Endodermal cell (in vitro differentiated cells): ENCODE measurements at regions not wholly inside any gene's neighbourhood (a gene's known extent, or its start where the extent isn't known, plus 50 kb on each side); places are given as distances from the start of the nearest gene placed in this dataset.

Experiments used
- DNase-seq: peaks from one replicate; pipeline ENCODE4 v3.0.0-alpha.2; 2017
- H3K27ac ChIP-seq: 2 replicates; pipeline ENCODE4 v1.5.1; 2013; ENCODE audit warnings: mild to moderate bottlenecking, low read depth, low read length, moderate library complexity
- H3K27me3 ChIP-seq: 2 replicates; pipeline ENCODE4 v1.6.1; 2013; ENCODE audit warnings: mild to moderate bottlenecking, low read length, moderate library complexity; ENCODE audit not compliant: insufficient read depth, control insufficient read depth, poor library complexity, severe bottlenecking
- H3K36me3 ChIP-seq: 2 replicates; pipeline ENCODE4 v1.7.0; 2013; ENCODE audit warnings: mild to moderate bottlenecking, low read length, moderate library complexity; ENCODE audit not compliant: control insufficient read depth, insufficient read depth
- H3K4me1 ChIP-seq: one replicate; pipeline ENCODE4 v1.7.0; 2013; ENCODE audit warnings: low read length; ENCODE audit not compliant: control insufficient read depth, insufficient read depth
- H3K4me3 ChIP-seq: 2 replicates; pipeline ENCODE4 v1.5.1; 2013; ENCODE audit warnings: mild to moderate bottlenecking, low read length, moderate library complexity
- H3K9ac ChIP-seq: 2 replicates; pipeline ENCODE4 v1.6.1; 2013; ENCODE audit warnings: mild to moderate bottlenecking, low read length, moderate library complexity; ENCODE audit not compliant: poor library complexity, severe bottlenecking; ENCODE audit errors: extremely low read depth
- H3K9me3 ChIP-seq: 2 replicates; pipeline ENCODE4 v1.6.1; 2013; ENCODE audit warnings: mild to moderate bottlenecking, low read length, moderate library complexity; ENCODE audit not compliant: control insufficient read depth
- H3K27ac Mint-ChIP-seq: 2 replicates; pipeline ENCODE4 v1.8.0; 2020; ENCODE audit warnings: mixed read lengths
- H3K27me3 Mint-ChIP-seq: 2 replicates; pipeline ENCODE4 v1.8.0; 2021; ENCODE audit warnings: mild to moderate bottlenecking, mixed read lengths; ENCODE audit not compliant: insufficient read depth
- H3K36me3 Mint-ChIP-seq: 2 replicates; pipeline ENCODE4 v1.8.0; 2020; ENCODE audit warnings: low read depth, mixed read lengths
- H3K4me1 Mint-ChIP-seq: 2 replicates; pipeline ENCODE4 v1.8.0; 2020; ENCODE audit warnings: mixed read lengths
- H3K4me3 Mint-ChIP-seq: 2 replicates; pipeline ENCODE4 v1.8.0; 2020; ENCODE audit warnings: mild to moderate bottlenecking, moderate library complexity, mixed read lengths
- H3K9me3 Mint-ChIP-seq: 2 replicates; pipeline ENCODE4 v1.8.0; 2020; ENCODE audit warnings: mild to moderate bottlenecking, mixed read lengths
- WGBS, 2 experiments: methylation state at CpG; one replicate each; pipeline versions ENCODE4 v1.1.5 to v1.1.7; 2013; ENCODE audit warnings: missing lambda C conversion rate in 2 of 2, mixed read lengths in 1 of 2; ENCODE audit not compliant: insufficient coverage in 1 of 2, insufficient read length in 1 of 2; 5-methylcytosine and 5-hydroxymethylcytosine counted together
- TF ChIP-seq, protein P1 (sequence below): fragments of 200-600 bp; sonication (generic); conservative IDR thresholded peaks from 2 replicates; pipeline ENCODE4 v1.5.0; 2021; ENCODE audit warnings: antibody characterized with exemption, mild to moderate bottlenecking

DNA sequence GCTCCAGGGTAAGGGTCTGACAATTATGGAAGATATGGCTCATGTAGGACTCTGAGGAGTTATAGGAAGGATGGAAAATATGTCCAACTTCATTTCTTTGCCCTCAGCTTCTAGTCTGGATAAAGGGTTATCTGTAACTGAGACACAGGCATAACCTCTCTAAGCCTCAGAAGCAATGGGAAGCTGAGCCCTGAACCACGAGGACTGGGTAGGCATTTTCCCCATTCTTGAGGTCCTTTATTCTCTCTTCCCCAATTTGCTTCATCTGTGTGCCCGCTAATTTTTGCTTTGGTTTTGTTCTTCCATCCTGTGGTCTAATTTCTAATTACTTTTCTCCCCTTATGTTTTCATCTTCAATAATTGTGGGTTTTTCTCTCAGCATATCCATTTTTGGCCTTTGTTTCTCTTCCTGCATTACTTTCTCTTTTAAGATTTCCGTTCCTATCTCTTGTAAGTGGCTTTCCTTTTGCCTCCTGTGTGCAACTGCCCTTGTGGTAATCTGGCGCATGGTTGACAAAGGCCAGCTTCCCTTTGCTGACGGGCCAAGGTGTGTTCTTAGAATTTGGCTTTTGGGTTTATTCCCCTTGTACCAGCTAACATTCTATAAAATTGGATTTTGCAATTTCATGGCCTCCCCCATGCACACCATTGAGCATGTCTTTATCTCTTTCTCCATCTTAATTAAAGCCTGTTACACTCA is 343.8 kb downstream of the TXNL1 start:
- H3K27ac ChIP-seq = no peak overlapping the region
- no peaks in the 10 kb centered on the region for H3K4me1 ChIP-seq
- no peak for DNase-seq
- Mint-ChIP-seq H3K36me3 (no peaks in the 10 kb centered on the region), H3K4me3 (no peak overlapping the region), H3K9me3 (no peaks in the 10 kb centered on the region), H3K4me1 (no peaks in the 10 kb centered on the region), H3K27ac (no peak overlapping the region), H3K27me3 (no peaks in the 10 kb centered on the region)
- H3K9ac ChIP-seq = no peak overlapping the region
- WGBS, 2 experiments = 92 to 94% methylated on average over 4 to 5 of the region's 5 CpGs
- H3K4me3 ChIP-seq = no peak overlapping the region
- no peaks in the 10 kb centered on the region for H3K9me3 ChIP-seq
- TF ChIP-seq, protein P1, sequence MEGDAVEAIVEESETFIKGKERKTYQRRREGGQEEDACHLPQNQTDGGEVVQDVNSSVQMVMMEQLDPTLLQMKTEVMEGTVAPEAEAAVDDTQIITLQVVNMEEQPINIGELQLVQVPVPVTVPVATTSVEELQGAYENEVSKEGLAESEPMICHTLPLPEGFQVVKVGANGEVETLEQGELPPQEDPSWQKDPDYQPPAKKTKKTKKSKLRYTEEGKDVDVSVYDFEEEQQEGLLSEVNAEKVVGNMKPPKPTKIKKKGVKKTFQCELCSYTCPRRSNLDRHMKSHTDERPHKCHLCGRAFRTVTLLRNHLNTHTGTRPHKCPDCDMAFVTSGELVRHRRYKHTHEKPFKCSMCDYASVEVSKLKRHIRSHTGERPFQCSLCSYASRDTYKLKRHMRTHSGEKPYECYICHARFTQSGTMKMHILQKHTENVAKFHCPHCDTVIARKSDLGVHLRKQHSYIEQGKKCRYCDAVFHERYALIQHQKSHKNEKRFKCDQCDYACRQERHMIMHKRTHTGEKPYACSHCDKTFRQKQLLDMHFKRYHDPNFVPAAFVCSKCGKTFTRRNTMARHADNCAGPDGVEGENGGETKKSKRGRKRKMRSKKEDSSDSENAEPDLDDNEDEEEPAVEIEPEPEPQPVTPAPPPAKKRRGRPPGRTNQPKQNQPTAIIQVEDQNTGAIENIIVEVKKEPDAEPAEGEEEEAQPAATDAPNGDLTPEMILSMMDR = no peak
- H3K36me3 ChIP-seq = no peaks in the 10 kb centered on the region
- no peaks in the 10 kb centered on the region for H3K27me3 ChIP-seq

DNA sequence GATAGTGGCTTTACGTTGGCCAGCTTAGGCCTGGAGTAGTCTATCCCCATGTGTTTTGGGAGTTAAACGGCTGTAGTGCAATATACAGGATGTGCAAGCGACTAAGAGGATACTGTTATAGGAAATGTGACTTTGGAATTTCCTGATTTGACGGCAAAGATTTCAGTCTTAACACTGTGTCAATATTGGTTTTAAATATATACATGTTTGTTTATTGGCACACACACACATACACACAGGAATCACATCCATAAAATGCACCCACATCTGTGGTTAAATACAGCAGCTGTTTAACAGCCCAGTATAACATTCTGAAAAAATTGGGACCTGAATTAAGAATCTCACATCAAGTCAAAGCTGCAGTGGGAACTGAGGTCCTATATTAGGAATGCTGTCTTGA is 347.1 kb downstream of the TXNL1 start:
- Mint-ChIP-seq H3K4me1 (no peaks in the 10 kb centered on the region), H3K27me3 (no peaks in the 10 kb centered on the region), H3K36me3 (no peaks in the 10 kb centered on the region), H3K9me3 (no peaks in the 10 kb centered on the region), H3K27ac (no peak overlapping the region), H3K4me3 (no peak overlapping the region)
- H3K9ac ChIP-seq = no peak overlapping the region
- no peak overlapping the region for H3K27ac ChIP-seq
- H3K4me3 ChIP-seq = no peak overlapping the region
- TF ChIP-seq, protein P1 = no peak
- H3K36me3 ChIP-seq = no peaks in the 10 kb centered on the region
- no peaks in the 10 kb centered on the region for H3K27me3 ChIP-seq
- 95% methylated on average over 3 of the region's 4 CpGs; no CpG with 5 or more reads in 1 of the 2 experiments for WGBS, 2 experiments
- no peaks in the 10 kb centered on the region for H3K9me3 ChIP-seq
- DNase-seq = no peak
- no peaks in the 10 kb centered on the region for H3K4me1 ChIP-seq

DNA sequence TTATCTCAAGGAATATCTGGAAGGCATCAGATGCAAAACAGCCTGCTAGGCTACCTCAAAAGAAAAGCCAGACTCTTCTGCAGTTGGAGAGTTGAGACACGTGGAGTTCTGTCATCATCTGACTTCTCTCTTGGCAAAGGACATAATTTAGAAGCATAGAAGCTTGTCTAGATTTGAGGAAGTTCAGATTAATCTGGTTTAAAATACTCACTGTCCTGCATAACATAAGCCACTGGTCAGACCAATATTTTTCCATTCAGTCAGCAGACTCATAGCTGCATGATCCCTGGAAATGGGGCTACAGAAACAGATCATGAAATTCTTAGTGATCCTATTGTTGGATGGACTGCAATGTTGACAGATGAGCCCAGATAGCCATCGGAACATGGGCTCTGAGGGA is 349.0 kb downstream of the TXNL1 start:
- H3K27me3 Mint-ChIP-seq = no peaks in the 10 kb centered on the region
- Histone ChIP-seq H3K9me3 (no peaks in the 10 kb centered on the region), H3K27me3 (no peaks in the 10 kb centered on the region), H3K27ac (no peak overlapping the region), H3K9ac (no peak overlapping the region), H3K4me3 (no peak overlapping the region), H3K36me3 (no peaks in the 10 kb centered on the region), H3K4me1 (no peaks in the 10 kb centered on the region)
- no peak overlapping the region for H3K4me3 Mint-ChIP-seq
- WGBS, 2 experiments = 93 to 94% methylated on average over 2 of the region's 2 CpGs
- no peaks in the 10 kb centered on the region for H3K36me3 Mint-ChIP-seq
- TF ChIP-seq, protein P1 = no peak
- H3K27ac Mint-ChIP-seq = no peak overlapping the region
- no peak for DNase-seq
- H3K9me3 Mint-ChIP-seq = no peaks in the 10 kb centered on the region
- H3K4me1 Mint-ChIP-seq = no peaks in the 10 kb centered on the region
